ENCODE measurements at regions not wholly inside any gene's neighbourhood (a gene's known extent, or its start where the extent isn't known, plus 50 kb on each side); places are given as distances from the start of the nearest gene placed in this dataset.

DNA sequence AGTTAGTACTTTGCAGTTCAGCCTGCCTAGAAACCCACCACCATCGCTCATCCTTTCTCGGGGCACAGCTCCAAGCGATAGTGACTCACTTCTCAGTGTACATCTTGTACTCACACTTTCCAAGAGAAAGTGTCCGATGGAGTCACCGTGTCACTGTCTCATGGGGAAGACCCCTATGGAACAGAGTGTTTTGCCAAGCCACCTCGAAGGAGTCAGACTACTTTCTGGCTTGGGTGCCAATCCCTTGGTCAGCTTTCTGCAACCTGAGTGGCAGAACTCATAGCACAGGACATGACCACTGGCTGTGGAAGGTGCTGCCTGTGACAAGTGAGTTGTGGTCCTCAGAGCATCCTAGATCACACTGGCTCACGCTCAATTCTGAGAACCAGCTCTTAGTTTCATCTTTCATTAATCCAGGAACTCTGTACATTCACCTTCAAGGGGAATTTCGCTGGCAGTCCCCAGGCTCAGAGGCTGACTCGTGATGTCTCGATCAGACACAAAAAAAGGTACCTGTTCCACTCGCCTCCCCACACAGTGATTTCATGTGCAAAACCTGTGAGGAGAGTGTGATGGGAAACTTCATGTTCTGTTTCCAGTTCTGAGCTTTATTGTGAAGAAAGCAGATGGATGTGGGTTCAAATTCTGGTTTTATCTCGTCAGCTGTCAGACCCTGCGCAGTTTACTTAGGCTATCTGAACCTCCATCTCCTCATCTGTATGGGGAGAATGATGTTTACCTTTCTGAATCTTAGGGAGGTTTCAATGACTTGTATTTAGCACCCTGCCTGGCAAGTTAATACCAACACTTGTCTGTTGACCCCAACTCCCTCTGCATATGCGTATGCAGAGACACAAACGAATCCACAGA lies 127.3 kb upstream of the CCND2 start:
- no peak for TF ChIP-seq POLR2AphosphoS5 (IDR thresholded peaks at IDR 0.05; ENCODE audit: insufficient read depth, low read depth, low read length)
- TF ChIP-seq POLR2A (IDR thresholded peaks at IDR 0.05; ENCODE audit: low read depth, low read length): no peak
- no peak for TF ChIP-seq EZH2 (IDR thresholded peaks at IDR 0.05; ENCODE audit: borderline replicate concordance, low read depth, low read length, severe bottlenecking)
- no peak for TF ChIP-seq CTCF (IDR thresholded peaks at IDR 0.05; ENCODE audit: extremely low read depth in 1 of 2, insufficient read depth in 1 of 2, low read depth in 1 of 2, low read length in 2 of 2)
- TF ChIP-seq MAX (IDR thresholded peaks at IDR 0.05; ENCODE audit: insufficient read depth, insufficient read length): no peak
- TF ChIP-seq JUN (IDR thresholded peaks at IDR 0.05; ENCODE audit: borderline replicate concordance, insufficient read depth, insufficient read length, low read depth): no peak
- TF ChIP-seq GATA2 (IDR thresholded peaks at IDR 0.05; ENCODE audit: insufficient read depth, insufficient read length, low read depth, low read length): no peak
- no peak for TF ChIP-seq MYC (IDR thresholded peaks at IDR 0.05; ENCODE audit: low read depth, low read length)

All from endothelial cell of umbilical vein (primary cell).